Vagina (tissue), 2 donors: ENCODE measurements at regions not wholly inside any gene's neighbourhood (a gene's known extent, or its start where the extent isn't known, plus 50 kb on each side); places are given as distances from the start of the nearest gene placed in this dataset.

Experiments used
- CTCF ChIP-seq, 3 experiments: fragments of 450-650 bp in 2 of 3; fragments of 200-600 bp in 1 of 3; sonication (generic) in 1 of 3; IDR thresholded peaks; one replicate each; pipeline ENCODE4 v1.5.1; 2017 to 2019; ENCODE audit warnings: antibody characterized with exemption in 3 of 3, mild to moderate bottlenecking in 2 of 3, moderate library complexity in 2 of 3
- POLR2AphosphoS5 ChIP-seq, 2 donors: sonication (generic); formaldehyde crosslinking; IDR thresholded peaks; one replicate each; pipeline ENCODE4 v1.9.0; 2017; ENCODE audit warnings: antibody characterized with exemption in 2 of 2, mild to moderate bottlenecking in 2 of 2, low read depth in 1 of 2; ENCODE audit not compliant: insufficient read depth in 1 of 2

- TF ChIP-seq CTCF (IDR thresholded peaks at IDR 0.05) (no peak), POLR2AphosphoS5 (IDR thresholded peaks at IDR 0.05; ENCODE audit: insufficient read depth in 1 of 2, low read depth in 1 of 2) (no peak)
Observed at GRCh38 chr5:101915554-101915953, 380.5 kb downstream of the SLCO4C1 start.
